LNCaP clone FGC (cell line): ENCODE measurements at regions not wholly inside any gene's neighbourhood (a gene's known extent, or its start where the extent isn't known, plus 50 kb on each side); places are given as distances from the start of the nearest gene placed in this dataset.

Source experiments
- DNase-seq: peaks from one replicate; pipeline ENCODE4 v3.0.0-alpha.2; 2011; ENCODE audit warnings: low read depth
- H3K4me3 ChIP-seq: 2 replicates; pipeline ENCODE4 v1.5.1; 2011; ENCODE audit warnings: mild to moderate bottlenecking, low read depth, low read length, control low read depth
- CTCF ChIP-seq: IDR thresholded peaks from 2 replicates; pipeline ENCODE4 v1.5.1; 2012; ENCODE audit warnings: mild to moderate bottlenecking; ENCODE audit not compliant: control insufficient read depth, insufficient read depth; ENCODE audit errors: extremely low read depth

GRCh38 chr1:199149591-199149990 lies 510.8 kb downstream of the PTPRC start:
- no peak for TF ChIP-seq CTCF
- no peak for DNase-seq
- H3K4me3 ChIP-seq: no peak overlapping the region

GRCh38 chr1:199150756-199151155 lies 511.9 kb downstream of the PTPRC start:
- DNase-seq: no peak
- no peak for TF ChIP-seq CTCF
- no peak overlapping the region for H3K4me3 ChIP-seq

GRCh38 chr1:199151634-199152425 lies 513.0 kb downstream of the PTPRC start:
- DNase-seq: no peak
- H3K4me3 ChIP-seq: no peak overlapping the region
- no peak for TF ChIP-seq CTCF

GRCh38 chr1:199152676-199153075 lies 513.8 kb downstream of the PTPRC start:
- H3K4me3 ChIP-seq: no peak overlapping the region
- DNase-seq: no peak
- no peak for TF ChIP-seq CTCF

GRCh38 chr1:199155166-199156019 lies 516.6 kb downstream of the PTPRC start:
- no peak overlapping the region for H3K4me3 ChIP-seq
- no peak for DNase-seq
- TF ChIP-seq CTCF: no peak

GRCh38 chr1:199157494-199157893 lies 518.7 kb downstream of the PTPRC start:
- H3K4me3 ChIP-seq: no peak overlapping the region
- no peak for TF ChIP-seq CTCF
- no peak for DNase-seq
